ENCODE measurements at regions not wholly inside any gene's neighbourhood (a gene's known extent, or its start where the extent isn't known, plus 50 kb on each side); places are given as distances from the start of the nearest gene placed in this dataset.

GRCh38 chr6:1190366-1190765 is 121.5 kb upstream of the FOXQ1 start:
- no peak overlapping the region for H3K4me3 Mint-ChIP-seq
- CTCF ChIA-PET, result no interaction called here
- no peak for DNase-seq
- no peaks in the 10 kb centered on the region for H3K4me1 Mint-ChIP-seq
- intact Hi-C loops (cut with DNase I, micrococcal nuclease), result no loop called here
- H3K27ac Mint-ChIP-seq, result no peak overlapping the region
- POLR2A ChIA-PET, result interaction anchor here (0.6 kb wide), 1 partner anchor 878 kb away, joined by 3 read pairs; no protein-coding TSS in a partner anchor
- H3K9me3 Mint-ChIP-seq (ENCODE audit: low read depth), result peaks cover 11% of the 10 kb centered on the region
- no peaks in the 10 kb centered on the region for H3K36me3 Mint-ChIP-seq (ENCODE audit: low read depth)
- peaks cover 12% of the 10 kb centered on the region for H3K27me3 Mint-ChIP-seq
- ATAC-seq, result no peak

DNA sequence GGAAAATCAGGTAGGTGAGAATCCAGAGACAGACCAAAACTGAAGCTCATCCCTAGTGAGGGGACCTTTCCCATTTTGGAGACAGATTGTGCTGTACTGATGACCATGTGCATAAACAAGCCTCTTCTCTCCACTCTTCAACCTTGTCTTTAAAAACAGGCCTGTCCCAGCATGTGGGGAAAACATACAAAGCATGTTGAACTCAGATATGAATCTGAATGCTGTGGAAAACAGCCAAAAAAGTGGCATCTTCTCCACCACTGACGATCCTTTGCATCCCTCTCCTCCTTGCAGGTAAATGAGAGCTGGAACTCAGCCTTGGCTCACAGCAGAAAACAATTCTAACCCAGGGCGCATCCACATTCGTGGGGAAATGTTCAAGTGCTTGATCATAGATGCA is 123.7 kb upstream of the FOXQ1 start:
- ATAC-seq, result no peak
- DNase-seq, result no peak
- POLR2A ChIA-PET, result no interaction called here
- intact Hi-C loops (cut with DNase I, micrococcal nuclease), result no loop called here
- CTCF ChIA-PET, result interaction anchor here (0.6 kb wide), 2 partner anchors 300 to 527 kb away, joined by 3 read pairs; no protein-coding TSS in a partner anchor
- no peaks in the 10 kb centered on the region for H3K36me3 Mint-ChIP-seq (ENCODE audit: low read depth)
- no peaks in the 10 kb centered on the region for H3K9me3 Mint-ChIP-seq (ENCODE audit: low read depth)
- no peak overlapping the region for H3K27ac Mint-ChIP-seq
- H3K27me3 Mint-ChIP-seq, result peaks cover 8% of the 10 kb centered on the region
- no peaks in the 10 kb centered on the region for H3K4me1 Mint-ChIP-seq
- no peak overlapping the region for H3K4me3 Mint-ChIP-seq

- H3K4me1 Mint-ChIP-seq, result no peaks in the 10 kb centered on the region
These were observed 124.4 kb upstream of the FOXQ1 start for GRCh38 chr6:1187293-1188131.

DNA sequence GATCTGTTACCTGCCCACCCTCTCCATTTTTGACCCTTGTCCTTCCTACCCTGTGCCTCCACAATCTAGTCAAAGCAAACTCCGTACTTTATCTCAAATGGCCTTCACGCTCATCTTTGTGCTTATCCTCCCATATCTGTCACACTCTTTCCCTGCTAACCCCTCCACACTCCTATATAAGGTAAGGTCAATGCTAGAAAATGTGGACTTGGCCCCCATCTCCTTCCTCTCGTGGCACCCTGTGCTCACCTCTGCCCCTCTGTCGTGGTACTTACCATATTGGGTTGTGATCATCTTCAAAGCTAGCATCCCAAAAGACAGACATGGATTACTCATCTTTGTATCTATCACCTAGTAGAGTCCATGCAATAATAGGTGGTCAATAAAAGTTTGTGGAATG is 127.6 kb upstream of the FOXQ1 start:
- H3K27ac Mint-ChIP-seq, result no peak overlapping the region
- intact Hi-C loops (cut with DNase I, micrococcal nuclease), result no loop called here
- no peak overlapping the region for H3K4me3 Mint-ChIP-seq
- ChIA-PET POLR2A (no interaction called here), CTCF (no interaction called here)
- no peaks in the 10 kb centered on the region for H3K36me3 Mint-ChIP-seq (ENCODE audit: low read depth)
- no peak for DNase-seq
- no peaks in the 10 kb centered on the region for H3K9me3 Mint-ChIP-seq (ENCODE audit: low read depth)
- no peak for ATAC-seq
- H3K4me1 Mint-ChIP-seq, result no peaks in the 10 kb centered on the region
- H3K27me3 Mint-ChIP-seq, result peaks cover 17% of the 10 kb centered on the region

More at GRCh38 chr6:1187293-1188131, 124.4 kb upstream of the FOXQ1 start:
- no peak for DNase-seq
- POLR2A ChIA-PET, result no interaction called here
- CTCF ChIA-PET, result interaction anchor here (0.6 kb wide), 1 partner anchor 299 kb away, joined by 3 read pairs; no protein-coding TSS in a partner anchor
- Mint-ChIP-seq H3K4me3 (no peak overlapping the region), H3K9me3 (ENCODE audit: low read depth) (no peaks in the 10 kb centered on the region), H3K27ac (no peak overlapping the region), H3K27me3 (peaks cover 11% of the 10 kb centered on the region), H3K36me3 (ENCODE audit: low read depth) (no peaks in the 10 kb centered on the region)
- intact Hi-C loops (cut with DNase I, micrococcal nuclease), result no loop called here
- ATAC-seq, result no peak

- Mint-ChIP-seq H3K4me3 (no peak overlapping the region), H3K9me3 (ENCODE audit: low read depth) (no peaks in the 10 kb centered on the region), H3K27ac (no peak overlapping the region), H3K27me3 (peaks cover 14% of the 10 kb centered on the region), H3K36me3 (ENCODE audit: low read depth) (no peaks in the 10 kb centered on the region), H3K4me1 (no peaks in the 10 kb centered on the region)
- intact Hi-C loops (cut with DNase I, micrococcal nuclease), result no loop called here
- ChIA-PET CTCF (no interaction called here), POLR2A (no interaction called here)
- DNase-seq (no peak), ATAC-seq (no peak)
These were observed 129.0 kb upstream of the FOXQ1 start for GRCh38 chr6:1182722-1183521.

- CTCF ChIA-PET, result no interaction called here
- Mint-ChIP-seq H3K27me3 (peaks cover 18% of the 10 kb centered on the region), H3K4me1 (no peaks in the 10 kb centered on the region), H3K9me3 (ENCODE audit: low read depth) (no peaks in the 10 kb centered on the region), H3K36me3 (ENCODE audit: low read depth) (no peaks in the 10 kb centered on the region), H3K4me3 (no peak overlapping the region), H3K27ac (no peak overlapping the region)
- ATAC-seq, result no peak
- POLR2A ChIA-PET, result interaction anchor here (0.6 kb wide), 1 partner anchor 436 kb away, joined by 3 read pairs; no protein-coding TSS in a partner anchor
- intact Hi-C loops (cut with DNase I, micrococcal nuclease), result no loop called here
- DNase-seq, result no peak
These were observed 129.8 kb upstream of the FOXQ1 start for GRCh38 chr6:1181939-1182605.

GRCh38 chr6:1179571-1180459 is 132.1 kb upstream of the FOXQ1 start:
- POLR2A ChIA-PET, result no interaction called here
- no peak for ATAC-seq
- no peak overlapping the region for H3K4me3 Mint-ChIP-seq

GRCh38 chr6:1178590-1178989 is 133.3 kb upstream of the FOXQ1 start:
- Mint-ChIP-seq H3K4me3 (no peak overlapping the region), H3K4me1 (no peaks in the 10 kb centered on the region), H3K27ac (no peak overlapping the region), H3K27me3 (peaks cover 20% of the 10 kb centered on the region), H3K9me3 (ENCODE audit: low read depth) (no peaks in the 10 kb centered on the region), H3K36me3 (ENCODE audit: low read depth) (no peaks in the 10 kb centered on the region)
- CTCF ChIA-PET, result interaction anchor here (0.5 kb wide), 1 partner anchor 616 kb away, joined by 3 read pairs; no protein-coding TSS in a partner anchor
- POLR2A ChIA-PET, result no interaction called here
- ATAC-seq, result no peak
- DNase-seq, result no peak
- intact Hi-C loops (cut with DNase I, micrococcal nuclease), result no loop called here

More at GRCh38 chr6:1179571-1180459, 132.1 kb upstream of the FOXQ1 start:
- CTCF ChIA-PET, result no interaction called here
- Mint-ChIP-seq H3K36me3 (ENCODE audit: low read depth) (no peaks in the 10 kb centered on the region), H3K4me1 (no peaks in the 10 kb centered on the region), H3K27ac (no peak overlapping the region), H3K27me3 (peaks cover 20% of the 10 kb centered on the region), H3K9me3 (ENCODE audit: low read depth) (no peaks in the 10 kb centered on the region)
- no peak for DNase-seq
- intact Hi-C loops (cut with DNase I, micrococcal nuclease), result no loop called here

- peaks cover 20% of the 10 kb centered on the region for H3K27me3 Mint-ChIP-seq
- H3K9me3 Mint-ChIP-seq (ENCODE audit: low read depth), result no peaks in the 10 kb centered on the region
- no peak overlapping the region for H3K27ac Mint-ChIP-seq
- DNase-seq (no peak), ATAC-seq (no peak)
- H3K4me1 Mint-ChIP-seq, result no peaks in the 10 kb centered on the region
- no peak overlapping the region for H3K4me3 Mint-ChIP-seq
- POLR2A ChIA-PET, result no interaction called here
- intact Hi-C loops (cut with DNase I, micrococcal nuclease), result no loop called here
- no peaks in the 10 kb centered on the region for H3K36me3 Mint-ChIP-seq (ENCODE audit: low read depth)
- CTCF ChIA-PET, result no interaction called here
These were observed 135.3 kb upstream of the FOXQ1 start for GRCh38 chr6:1176567-1176966.

- Mint-ChIP-seq H3K4me1 (no peaks in the 10 kb centered on the region), H3K27me3 (peaks cover 17% of the 10 kb centered on the region), H3K36me3 (ENCODE audit: low read depth) (no peaks in the 10 kb centered on the region), H3K27ac (no peak overlapping the region), H3K9me3 (ENCODE audit: low read depth) (no peaks in the 10 kb centered on the region), H3K4me3 (no peak overlapping the region)
- DNase-seq (no peak), ATAC-seq (no peak)
- intact Hi-C loops (cut with DNase I, micrococcal nuclease), result no loop called here
- ChIA-PET CTCF (no interaction called here), POLR2A (no interaction called here)
These were observed 136.0 kb upstream of the FOXQ1 start for GRCh38 chr6:1175877-1176276.

DNA sequence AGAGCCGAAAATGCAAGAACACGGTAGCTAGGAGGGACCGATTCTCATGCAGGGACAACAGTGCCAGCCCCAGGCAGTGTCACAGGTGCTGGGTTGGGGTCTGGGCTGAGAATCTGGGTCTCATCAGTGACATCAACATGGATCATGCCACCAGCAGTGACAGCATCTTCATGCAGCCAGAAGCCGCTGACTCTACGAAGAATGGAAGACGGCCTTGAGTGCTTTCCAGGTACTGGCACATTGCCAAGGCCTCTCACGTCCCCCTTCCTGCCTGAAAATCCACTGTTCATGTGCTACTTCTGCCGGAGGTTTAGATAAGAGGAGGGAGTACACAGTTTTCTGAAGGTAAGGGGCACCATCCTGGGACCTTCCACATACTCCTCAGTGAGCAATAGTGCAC is 141.1 kb upstream of the FOXQ1 start:
- Mint-ChIP-seq H3K9me3 (ENCODE audit: low read depth) (no peaks in the 10 kb centered on the region), H3K36me3 (ENCODE audit: low read depth) (no peaks in the 10 kb centered on the region), H3K27ac (no peak overlapping the region), H3K4me1 (no peaks in the 10 kb centered on the region), H3K4me3 (no peak overlapping the region), H3K27me3 (peaks cover 14% of the 10 kb centered on the region)
- DNase-seq (no peak), ATAC-seq (no peak)
- CTCF ChIA-PET, result no interaction called here
- POLR2A ChIA-PET, result no interaction called here
- intact Hi-C loops (cut with DNase I, micrococcal nuclease), result no loop called here

Measured in activated CD4-positive, alpha-beta T cell treated with anti-CD3 and anti-CD28 coated beads for 36 hours (primary cell).